ENCODE measurements at regions not wholly inside any gene's neighbourhood (a gene's known extent, or its start where the extent isn't known, plus 50 kb on each side); places are given as distances from the start of the nearest gene placed in this dataset.

DNA sequence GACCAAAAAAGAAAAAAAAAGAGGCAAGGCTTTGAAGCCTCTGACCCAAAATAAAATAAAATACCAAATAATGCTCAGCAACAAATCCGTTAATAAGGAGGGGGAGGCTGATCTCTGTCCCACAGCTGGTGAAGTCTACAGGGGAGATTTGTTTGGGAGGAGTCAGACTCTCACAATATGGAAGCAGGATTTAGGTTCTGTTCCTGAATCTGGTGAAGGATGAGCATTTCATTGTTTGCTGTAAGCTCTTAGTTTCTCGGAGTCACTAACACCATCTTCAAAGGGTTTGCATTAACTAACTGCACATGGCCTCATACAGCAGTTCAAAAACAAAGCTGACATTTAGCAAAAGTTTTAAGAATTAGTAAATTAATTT is 339.4 kb upstream of the TNP1 start:
- no peak for DNase-seq (ENCODE audit: low read depth in 3 of 3)

DNA sequence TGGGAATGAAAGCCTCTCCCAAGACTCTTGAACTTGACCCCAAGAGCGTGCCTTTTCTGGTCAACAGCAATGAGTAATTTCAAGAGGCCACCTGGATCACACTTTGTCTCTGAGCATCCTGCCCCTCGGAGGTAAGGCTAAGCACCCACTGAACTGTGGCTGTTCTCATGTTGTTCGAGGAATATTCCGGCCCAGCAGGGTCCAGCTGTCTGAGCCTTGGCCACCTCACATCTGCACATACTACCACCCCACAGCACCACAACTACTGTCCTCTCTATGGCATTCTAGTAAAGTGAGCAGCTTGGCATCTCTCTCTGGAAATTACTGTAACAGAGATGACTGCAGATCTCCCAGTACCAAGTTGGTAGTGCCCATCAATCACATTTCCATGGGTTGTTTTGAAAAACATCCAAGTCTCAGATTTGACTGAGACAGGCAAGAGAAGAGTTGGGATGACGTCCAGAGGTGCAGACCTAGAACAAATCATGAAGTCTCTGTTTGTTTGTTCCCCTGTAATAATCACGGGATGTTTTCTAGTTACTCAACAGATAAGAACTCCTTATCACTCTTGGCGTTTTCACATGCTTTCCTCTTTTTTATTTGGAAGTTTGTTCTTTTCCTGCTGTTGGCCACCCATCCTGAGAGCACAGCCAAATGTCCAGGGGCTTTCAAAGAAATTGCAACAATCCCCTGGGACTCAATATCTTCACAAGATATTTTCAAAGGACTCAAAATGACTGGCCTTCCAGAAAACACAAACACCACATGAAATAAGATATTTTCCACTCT is 336.0 kb upstream of the TNP1 start:
- DNase-seq (ENCODE audit: low read depth in 3 of 3), result no peak

DNA sequence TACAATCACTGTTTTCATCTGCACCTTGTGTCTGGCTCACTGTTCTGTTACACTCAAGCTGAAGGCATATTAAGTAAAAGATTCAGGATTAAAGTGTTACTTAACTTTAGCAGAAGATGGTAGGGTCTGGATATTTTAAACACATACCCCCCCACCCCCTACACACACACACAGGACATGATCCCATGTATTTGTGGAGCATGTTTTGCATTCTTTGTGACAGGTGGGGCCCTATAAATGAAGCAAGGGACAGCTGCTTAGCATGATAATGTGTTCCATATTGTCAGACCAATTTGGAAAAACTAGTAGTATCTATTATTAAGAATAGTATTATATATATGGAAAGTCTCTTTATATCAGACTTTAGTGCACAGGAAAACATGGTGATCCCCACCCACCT is 335.2 kb upstream of the TNP1 start:
- no peak for DNase-seq (ENCODE audit: low read depth in 3 of 3)

DNA sequence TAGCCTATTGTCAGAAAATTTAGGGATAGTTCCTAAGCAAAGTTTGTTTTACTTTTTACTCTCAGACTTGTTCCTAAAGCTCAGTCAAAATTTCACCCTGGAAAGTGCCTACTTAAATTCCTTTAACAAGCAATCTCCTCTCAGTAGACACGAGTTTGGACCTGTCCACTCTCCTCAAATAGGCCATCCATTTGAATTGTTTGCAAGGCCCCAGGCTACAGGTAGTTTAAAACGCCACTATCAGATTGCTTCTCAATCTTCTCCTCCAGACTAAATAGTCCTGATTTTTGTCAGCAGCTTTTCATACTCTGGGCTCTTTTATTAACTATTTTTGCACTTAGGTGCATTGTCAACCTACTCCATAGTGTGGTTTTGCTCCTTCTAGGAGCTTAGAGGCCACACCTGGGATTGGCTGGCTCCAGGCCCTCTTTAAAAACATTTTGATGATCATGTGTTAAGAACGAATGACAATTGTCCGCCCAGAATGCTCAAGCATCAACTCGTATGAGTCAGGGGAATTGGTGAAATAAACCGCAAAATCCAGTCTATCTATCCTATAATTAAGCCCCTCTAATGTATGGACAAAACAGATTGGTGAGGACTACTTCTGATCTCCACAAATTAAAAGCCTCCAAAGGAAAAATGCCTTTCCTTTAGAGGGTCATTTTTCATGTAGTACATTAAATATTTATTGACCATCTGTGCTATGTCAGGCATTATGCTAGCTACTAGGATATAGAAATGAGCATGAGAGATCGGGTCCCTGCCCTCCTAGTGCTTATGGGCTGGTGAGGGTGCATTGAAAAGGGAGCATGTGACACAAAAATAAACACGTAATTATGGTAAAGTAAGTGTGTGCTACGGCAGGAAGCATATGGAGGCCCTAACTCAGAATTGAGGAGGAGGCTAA is 333.8 kb upstream of the TNP1 start:
- no peak for DNase-seq (ENCODE audit: low read depth in 3 of 3)

DNA sequence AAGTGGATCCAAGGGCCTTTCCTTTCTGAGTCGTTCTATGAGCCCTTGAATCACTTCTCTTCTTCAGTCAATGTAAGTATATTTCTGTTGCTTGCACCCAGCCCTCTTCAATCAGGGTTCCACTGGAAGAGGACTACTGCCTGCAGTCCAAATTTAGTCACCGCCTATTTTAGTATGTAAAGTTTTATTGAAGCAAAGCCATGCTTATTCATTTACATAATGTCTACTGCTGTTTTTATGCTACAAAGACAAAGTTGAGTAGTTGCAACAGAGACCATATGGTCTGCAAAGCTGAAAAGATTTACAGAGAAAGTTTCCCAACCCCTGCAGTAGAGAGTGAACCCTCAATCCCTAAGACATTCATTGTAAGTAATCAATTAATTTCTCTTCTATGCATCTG is 332.5 kb upstream of the TNP1 start:
- DNase-seq (ENCODE audit: low read depth in 3 of 3), result no peak

DNA sequence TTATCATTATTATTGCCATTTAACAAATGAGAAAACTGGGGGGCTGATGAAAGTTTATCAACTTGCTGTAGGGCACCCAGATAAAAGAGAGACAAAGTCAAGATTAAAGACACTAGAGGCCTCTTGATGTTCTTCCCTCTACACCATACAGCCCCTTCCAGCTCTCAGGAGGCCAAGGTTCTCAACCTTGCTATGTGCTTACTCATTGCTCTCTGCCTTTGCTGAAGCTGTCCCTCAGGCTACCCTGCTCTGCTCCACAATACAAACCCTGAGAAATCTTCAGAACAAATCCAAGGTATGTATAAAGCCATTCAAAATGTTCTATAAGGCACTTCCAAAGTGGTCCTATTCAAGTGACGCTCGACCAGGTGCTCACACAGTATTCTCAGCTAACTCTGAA is 329.9 kb upstream of the TNP1 start:
- no peak for DNase-seq (ENCODE audit: low read depth in 3 of 3)

DNA sequence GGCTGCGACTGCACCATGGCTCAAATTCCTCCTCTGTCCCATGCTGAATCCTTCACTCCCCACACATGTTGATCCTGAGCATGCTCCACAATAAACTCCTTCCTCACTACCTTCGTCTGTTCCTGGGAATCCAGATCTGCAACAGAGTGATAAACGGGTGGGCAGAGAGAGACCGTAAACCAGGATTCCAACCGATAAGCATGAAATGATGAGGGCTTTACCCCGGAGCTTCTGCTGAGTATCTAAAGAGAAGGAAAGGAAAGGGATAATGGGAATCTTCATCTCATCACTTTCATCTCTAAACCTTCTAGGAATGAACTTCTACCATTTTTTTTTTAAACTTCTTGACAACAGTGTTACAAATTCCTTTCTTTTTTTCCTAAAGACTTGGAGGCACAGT is 329.3 kb upstream of the TNP1 start:
- no peak for DNase-seq (ENCODE audit: low read depth in 3 of 3)

DNA sequence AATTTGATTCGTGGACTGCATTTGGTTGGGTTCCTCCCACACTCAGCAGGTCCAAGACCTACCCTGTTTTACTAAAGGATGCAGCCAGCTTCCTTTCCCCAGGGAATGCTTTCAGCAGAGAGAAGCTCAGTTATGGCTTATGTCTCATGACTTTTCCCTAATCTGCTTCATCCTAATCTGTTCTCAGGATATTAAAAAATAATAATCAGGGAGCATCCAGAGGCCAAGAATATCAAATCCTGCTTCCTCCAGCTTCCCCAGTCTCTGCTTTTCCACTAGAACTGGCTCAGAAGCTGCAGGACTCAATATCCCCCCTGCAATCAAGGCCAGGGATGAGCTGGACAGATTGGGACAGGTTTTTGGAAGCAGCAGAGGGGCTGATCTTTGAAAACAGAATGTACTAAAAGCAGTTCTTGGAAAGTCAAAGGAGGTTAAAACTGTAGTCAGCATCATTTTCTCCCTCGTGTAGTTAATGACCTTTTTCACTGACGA is 326.9 kb upstream of the TNP1 start:
- DNase-seq (ENCODE audit: low read depth in 3 of 3), result no peak

DNA sequence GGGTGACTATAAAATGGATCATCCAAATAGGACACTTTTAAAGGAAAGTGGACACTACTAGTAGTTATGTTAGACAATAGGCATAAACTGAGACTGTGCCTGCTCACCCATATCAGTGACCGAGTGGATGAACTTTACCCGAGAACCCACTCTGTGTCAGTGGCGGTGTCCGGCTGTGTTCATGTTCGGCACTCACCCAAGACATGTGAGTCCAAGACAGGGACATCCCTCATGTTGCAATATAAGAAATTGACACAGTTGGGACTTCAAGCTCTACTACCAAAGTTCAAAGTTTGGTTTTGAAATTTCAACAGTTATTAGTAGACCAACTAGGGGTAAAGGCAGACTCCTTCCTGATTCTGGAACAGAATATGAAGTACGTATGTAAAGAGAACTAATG is 326.3 kb upstream of the TNP1 start:
- DNase-seq (ENCODE audit: low read depth in 3 of 3), result no peak

DNA sequence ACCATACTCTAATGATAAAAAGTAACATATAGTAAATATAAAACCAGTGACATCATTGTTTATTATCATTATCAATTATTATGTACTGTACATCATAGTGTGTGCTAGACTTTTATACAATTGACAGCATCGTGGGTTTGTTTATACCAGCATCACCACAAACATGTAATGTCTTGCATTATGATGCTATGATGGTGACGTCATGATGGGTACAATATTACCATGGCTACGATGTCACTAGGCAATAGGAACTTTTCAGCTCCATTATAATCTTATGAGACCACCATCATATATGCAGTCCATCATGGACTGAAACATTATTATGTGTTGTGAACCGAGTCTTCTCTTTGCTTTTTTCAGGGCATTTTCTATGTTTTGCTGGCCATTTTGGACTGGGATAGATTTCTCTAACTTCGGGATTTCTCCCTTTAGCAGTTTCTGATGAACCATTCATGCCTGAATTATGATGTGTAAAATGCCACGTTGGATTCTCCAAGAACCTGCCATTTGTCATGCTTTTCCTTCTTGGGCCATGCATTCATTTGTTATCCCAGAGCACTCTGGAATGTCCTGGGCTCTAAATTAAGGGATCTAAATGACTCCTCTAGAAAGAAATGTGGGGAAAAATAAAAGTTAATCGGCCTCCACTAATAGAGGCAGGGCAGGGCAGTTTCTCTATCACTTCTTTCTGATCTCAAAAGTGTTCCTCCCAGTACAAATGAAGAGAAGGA is 325.6 kb upstream of the TNP1 start:
- no peak for DNase-seq (ENCODE audit: low read depth in 3 of 3)

DNA sequence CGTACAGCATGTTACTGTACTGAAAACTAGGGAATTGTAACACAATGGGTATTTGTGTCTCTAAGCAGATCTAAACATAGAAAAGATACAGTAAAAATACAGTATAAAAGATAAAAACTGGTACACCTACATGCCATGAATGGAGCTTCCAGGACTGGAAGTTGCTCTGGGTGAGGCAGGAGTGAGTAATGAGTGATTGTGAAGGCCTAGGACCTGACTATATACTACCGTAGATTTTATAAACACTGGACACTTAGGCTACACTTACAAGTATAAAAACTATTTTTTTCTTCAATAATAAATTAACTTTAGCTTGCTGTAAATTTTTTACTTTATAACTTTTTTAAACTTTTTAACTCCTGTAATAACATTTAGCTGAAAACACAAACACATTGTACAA is 324.4 kb upstream of the TNP1 start:
- DNase-seq (ENCODE audit: low read depth in 3 of 3), result no peak

DNA sequence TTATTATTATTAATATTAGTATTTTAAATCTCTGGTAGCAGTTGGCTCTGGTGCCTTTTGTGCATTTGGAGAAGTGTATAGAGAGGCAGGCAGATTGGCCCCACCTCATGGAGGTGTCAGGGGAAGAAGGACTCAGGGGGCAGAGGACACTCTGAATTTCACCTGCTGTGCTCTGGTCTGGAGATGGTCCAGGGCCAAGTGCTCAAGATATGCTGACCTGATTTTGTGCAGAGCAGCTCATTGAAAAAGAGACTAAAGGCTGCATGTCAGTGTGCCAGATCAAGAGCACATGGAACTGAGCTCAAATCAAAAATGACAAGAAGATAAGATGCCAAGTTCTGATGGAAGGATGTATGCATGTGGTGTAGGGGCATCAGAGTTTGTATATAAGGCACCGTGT is 323.6 kb upstream of the TNP1 start:
- DNase-seq (ENCODE audit: low read depth in 3 of 3), result no peak

DNA sequence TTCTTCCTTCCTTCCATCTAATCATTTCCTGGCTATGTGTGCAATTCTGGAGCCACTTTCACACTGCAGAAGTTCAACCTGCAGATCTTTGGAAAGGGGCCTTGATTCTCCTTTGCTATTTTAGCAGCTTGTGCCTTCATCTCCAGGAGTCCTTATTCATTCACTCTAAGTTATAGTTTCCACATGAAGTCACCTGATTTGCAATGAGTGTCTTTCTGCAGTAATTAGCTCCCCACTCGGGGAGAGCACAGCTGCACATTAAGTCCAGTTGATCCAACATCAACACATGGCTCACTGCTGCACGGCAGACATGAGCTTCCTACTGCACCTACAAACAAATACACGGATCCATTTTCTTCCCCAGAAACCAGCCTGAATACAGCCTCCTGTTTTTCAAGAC is 323.1 kb upstream of the TNP1 start:
- DNase-seq (ENCODE audit: low read depth in 3 of 3), result no peak

DNA sequence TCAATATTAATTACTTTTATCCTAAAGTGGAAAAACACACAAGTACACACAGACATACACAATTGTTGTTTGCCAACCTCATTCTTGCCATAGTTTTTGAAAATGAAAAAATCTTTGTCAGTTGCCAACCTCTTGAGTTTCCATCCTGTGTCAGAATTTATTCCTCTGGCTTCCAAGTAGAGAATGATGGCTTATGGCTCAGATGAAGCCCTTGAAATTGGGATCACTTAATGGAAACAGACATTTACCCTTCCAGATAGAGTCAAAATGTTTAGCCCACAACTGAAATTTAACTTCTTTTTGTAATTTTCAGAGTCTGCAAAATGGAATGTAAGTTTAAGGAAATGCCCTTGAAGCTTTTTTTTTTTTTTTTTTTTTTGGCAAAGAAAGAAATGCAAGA is 321.6 kb upstream of the TNP1 start:
- DNase-seq (ENCODE audit: low read depth in 3 of 3), result no peak

DNA sequence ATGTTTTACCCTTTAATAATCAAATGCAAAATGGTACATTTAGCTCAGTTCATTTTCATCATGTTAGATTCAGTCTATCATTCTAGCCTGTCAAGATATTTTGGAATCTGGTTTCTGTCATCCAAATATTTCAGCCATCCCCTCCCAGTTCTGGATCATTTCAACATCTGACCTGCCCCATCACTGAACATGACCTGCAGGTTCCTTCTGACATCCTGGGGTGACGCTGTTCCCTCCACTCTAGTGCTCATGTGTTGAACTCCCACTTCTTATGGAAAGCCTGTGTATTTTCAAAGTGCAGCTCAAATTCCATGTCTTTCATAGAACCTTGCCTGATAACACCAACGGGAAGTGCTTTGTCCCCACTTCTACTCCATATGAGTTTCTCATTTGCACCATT is 320.0 kb upstream of the TNP1 start:
- no peak for DNase-seq (ENCODE audit: low read depth in 3 of 3)

DNA sequence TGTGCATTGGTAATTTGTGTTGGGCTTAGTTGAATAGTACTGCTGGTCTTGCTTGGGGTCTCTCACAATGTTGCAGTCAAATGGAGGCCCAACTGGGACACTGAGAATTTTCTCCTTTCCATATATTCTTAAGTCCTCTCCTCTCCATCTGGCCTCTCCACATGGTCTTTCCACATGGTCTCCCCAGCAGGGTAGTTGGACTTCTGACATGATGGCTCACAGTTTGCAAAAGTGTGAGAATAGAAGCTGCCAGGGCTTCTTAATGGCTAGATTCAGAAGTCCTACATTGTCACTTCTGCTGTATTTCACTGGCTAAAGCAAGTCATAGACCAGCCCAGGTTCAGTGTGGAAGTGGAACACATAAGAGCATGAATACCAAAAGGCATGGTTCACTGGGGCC is 318.5 kb upstream of the TNP1 start:
- no peak for DNase-seq (ENCODE audit: low read depth in 3 of 3)

DNA sequence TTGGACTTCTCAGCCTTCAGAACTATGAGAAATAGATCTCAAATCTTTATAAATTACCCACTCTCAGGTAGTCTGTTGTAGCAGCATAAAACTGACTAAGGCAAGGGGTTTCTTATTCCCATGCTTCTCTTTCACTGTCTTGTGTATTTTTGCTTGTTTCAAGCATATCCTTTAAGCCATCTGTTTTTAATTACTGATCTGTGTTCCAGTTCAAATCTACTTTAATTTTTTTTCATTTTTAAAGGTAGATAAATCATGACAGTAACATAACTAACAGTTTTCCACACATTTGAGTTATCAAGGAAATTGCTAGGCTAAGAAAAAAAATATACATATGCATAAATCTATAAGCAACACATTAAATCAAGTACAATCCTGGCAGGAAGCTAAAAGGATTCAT is 317.9 kb upstream of the TNP1 start:
- no peak for DNase-seq (ENCODE audit: low read depth in 3 of 3)

DNA sequence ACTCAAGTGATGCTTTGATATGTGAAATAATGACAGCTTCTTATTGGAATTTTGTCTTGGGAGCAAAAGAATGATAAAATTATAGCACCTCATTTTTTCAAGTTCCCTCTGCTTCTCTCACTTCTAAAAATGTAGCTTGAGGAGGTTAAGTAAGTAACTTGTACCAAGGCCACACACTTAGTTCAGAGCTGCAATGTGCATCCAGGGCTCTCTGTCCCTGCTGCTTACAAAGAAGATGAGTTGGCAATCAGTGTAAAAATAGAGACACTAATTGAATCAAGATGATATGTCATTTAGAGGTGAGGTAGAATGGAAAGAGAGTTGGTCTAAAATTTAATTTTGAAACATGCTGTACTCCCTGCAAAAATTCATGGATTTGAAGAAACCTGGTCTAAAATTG is 312.0 kb upstream of the TNP1 start:
- DNase-seq (ENCODE audit: low read depth in 3 of 3), result no peak

DNA sequence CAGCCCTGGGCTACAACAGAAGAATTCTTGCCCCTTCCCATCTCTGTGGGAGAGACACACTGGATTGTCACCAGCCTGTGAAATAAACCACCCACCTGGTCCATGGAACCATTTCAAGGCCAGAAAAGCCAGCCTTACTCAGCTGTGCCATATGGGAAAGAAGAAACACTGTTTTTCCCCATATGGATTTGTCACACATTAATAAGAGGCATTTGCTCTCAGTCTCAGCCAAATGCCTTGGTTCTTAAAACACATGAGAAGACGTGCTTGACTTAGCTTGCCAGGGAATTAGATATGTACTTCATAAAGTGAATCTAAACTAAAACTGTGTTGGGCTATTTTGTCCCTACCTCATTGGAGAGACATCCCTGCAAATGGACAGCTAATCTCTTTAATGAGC is 308.6 kb upstream of the TNP1 start:
- DNase-seq (ENCODE audit: low read depth in 3 of 3), result no peak

DNA sequence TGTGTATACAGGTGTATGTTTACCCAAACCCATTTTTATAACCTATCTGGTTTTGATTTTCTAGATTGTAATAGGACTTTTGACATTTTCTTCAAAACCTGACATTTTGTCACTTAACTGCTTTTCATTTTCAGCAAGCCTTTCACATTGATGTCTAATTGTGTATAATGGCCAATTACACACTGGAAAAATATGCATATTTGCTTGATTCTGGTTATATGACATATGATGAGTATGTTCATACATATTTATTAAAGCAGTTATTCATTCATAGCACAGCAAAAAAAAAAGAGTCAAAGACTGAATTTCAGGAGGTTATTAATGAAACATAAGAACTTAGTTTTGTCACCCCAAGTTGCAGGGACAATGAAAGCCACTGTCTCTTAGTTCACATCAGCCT is 307.7 kb upstream of the TNP1 start:
- DNase-seq (ENCODE audit: low read depth in 3 of 3), result no peak

DNA sequence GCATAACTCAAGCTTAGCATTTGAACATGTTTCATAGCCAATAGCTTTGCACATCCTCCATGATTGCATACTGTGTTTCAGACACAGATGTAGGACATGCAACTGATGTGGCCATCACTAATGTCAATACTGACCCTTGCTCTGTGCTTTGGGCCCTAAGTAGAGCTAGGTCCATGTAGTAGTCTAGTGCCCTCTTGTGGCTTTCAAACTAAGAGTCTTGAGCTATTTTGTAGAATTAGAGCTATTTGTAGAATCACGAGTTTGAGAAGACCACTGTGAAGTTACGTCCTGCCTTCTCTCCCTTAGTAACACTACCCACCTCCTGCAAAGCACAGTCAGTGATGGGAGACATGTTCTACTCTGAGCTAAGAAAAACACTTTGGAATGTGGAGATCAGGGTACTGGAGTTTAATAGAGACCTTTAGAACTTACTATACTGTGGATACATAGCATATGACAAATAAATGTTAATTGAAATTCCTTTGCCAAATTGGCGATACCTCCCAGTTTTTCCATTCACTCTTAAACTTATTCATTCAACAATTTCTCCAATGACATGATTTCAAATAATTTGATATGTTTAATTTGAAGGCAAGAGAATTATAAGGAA is 306.5 kb upstream of the TNP1 start:
- DNase-seq (ENCODE audit: low read depth in 3 of 3), result no peak

DNA sequence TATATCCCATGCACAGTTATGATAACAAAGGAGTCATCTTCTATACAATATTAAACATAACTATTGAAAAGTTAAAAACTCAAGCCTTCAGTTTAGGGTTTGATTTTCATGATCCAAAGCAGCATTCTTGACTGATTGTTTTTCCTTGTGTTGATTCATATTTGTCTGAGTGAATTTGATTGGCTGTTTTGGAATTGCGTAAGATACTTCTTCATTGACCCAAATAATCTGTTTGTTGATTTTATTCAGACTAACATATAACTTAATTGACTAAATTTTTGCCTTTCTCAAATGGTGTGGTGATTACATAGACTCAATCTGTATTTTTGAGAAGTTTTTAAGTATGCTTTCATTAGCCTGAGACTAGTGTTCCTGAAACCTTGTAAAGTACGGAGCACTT is 305.7 kb upstream of the TNP1 start:
- DNase-seq (ENCODE audit: low read depth in 3 of 3), result no peak
